GM12878 (cell line): ENCODE measurements at regions not wholly inside any gene's neighbourhood (a gene's known extent, or its start where the extent isn't known, plus 50 kb on each side); places are given as distances from the start of the nearest gene placed in this dataset.

ENCODE experiments used
- ATAC-seq: fragments of 200-7000 bp; cut with Tn5 transposase; 3 replicates; pipeline ENCODE4 v1.9.1; 2020; ENCODE audit warnings: mild to moderate bottlenecking, moderate library complexity
- BruUV-seq: library from RNA; stranded (reverse); fragments of 400-500 nt; replicated peaks from 2 replicates; lab custom pipeline; 2021; lab: Mats Ljungman, UMichigan
- CTCF ChIA-PET: fragments of 300-600 bp; sonication (Branson Sonifier 250); formaldehyde crosslinking; extraction: SDS; loops from one replicate; lab custom pipeline; 2021; ENCODE audit warnings: inconsistent platforms; lab: Yijun Ruan, JAX
- POLR2A ChIA-PET: fragments of 350-600 bp; formaldehyde crosslinking; extraction: SDS; loops from one replicate; lab custom pipeline; 2021; ENCODE audit warnings: inconsistent platforms; lab: Charles Lee
- RAD21 ChIA-PET: fragments of 300-600 bp; sonication (Branson Sonifier 250); formaldehyde crosslinking; loops from one replicate; lab custom pipeline; 2023; ENCODE audit warnings: antibody characterized with exemption; ENCODE audit not compliant: unreplicated experiment; lab: Charles Lee
- SMC1A ChIA-PET: fragments of 300-600 bp; sonication (Branson Sonifier 250); formaldehyde crosslinking; loops from one replicate; lab custom pipeline; 2023; ENCODE audit not compliant: unreplicated experiment, uncharacterized antibody; lab: Charles Lee
- DNase-seq: peaks from one replicate; pipeline ENCODE4 v3.0.0-alpha.2; 2011; ENCODE audit warnings: low read depth, low spot score
- FAIRE-seq: peaks from 3 replicates; lab custom pipeline; 2011; peaks lifted over from hg19 to GRCh38; lab: Jason Lieb, UNC
- H2AFZ ChIP-seq: 2 replicates; pipeline ENCODE4 v1.6.0; 2011; ENCODE audit warnings: low read depth, low read length, control low read depth; ENCODE audit not compliant: control insufficient read depth
- H3K27ac ChIP-seq: 2 replicates; pipeline ENCODE4 v1.5.1; 2011; ENCODE audit warnings: control low read depth; ENCODE audit not compliant: control insufficient read depth, insufficient read depth
- H3K27me3 ChIP-seq, 2 experiments: replicated peaks in 1 of 2; 2 replicates each; pipeline versions ENCODE4 v1.6.0 to v1.6.1; 2011; ENCODE audit warnings: low read length in 1 of 2; ENCODE audit not compliant: control insufficient read depth in 2 of 2, insufficient read depth in 2 of 2
- H3K36me3 ChIP-seq, 2 experiments: 2 replicates each; pipeline ENCODE4 v1.5.1; 2011; ENCODE audit warnings: low read length in 1 of 2; ENCODE audit not compliant: control insufficient read depth in 2 of 2, insufficient read depth in 2 of 2
- H3K4me1 ChIP-seq: 2 replicates; pipeline ENCODE4 v1.6.1; 2011; ENCODE audit warnings: mild to moderate bottlenecking, low read length, moderate library complexity, mixed read lengths; ENCODE audit not compliant: control insufficient read depth, insufficient read depth
- H3K4me2 ChIP-seq: 2 replicates; pipeline ENCODE4 v1.6.0; 2011; ENCODE audit warnings: control low read depth; ENCODE audit not compliant: control insufficient read depth, insufficient read depth
- H3K4me3 ChIP-seq: fragments of 200-600 bp; sonication (generic); 2 replicates; pipeline ENCODE4 v1.5.1; 2016
- H3K79me2 ChIP-seq: 2 replicates; pipeline ENCODE4 v1.6.0; 2011; ENCODE audit warnings: low read length; ENCODE audit not compliant: control insufficient read depth, insufficient read depth
- H3K9ac ChIP-seq: 2 replicates; pipeline ENCODE4 v1.8.0; 2011; ENCODE audit warnings: low read length, control low read depth, mixed read lengths; ENCODE audit not compliant: control insufficient read depth, insufficient read depth
- H3K9me3 ChIP-seq: replicated peaks from 3 replicates; pipeline ENCODE4 v1.5.1; 2011; ENCODE audit warnings: mild to moderate bottlenecking, low read length; ENCODE audit not compliant: control insufficient read depth, insufficient read depth
- H4K20me1 ChIP-seq: 2 replicates; pipeline ENCODE4 v1.6.0; 2011; ENCODE audit not compliant: control insufficient read depth, insufficient read depth
- CHD1 ChIP-seq: IDR thresholded peaks from 2 replicates; pipeline ENCODE4 v1.6.1; 2012; ENCODE audit warnings: low read depth, low read length, improper control_type of control experiment
- EED ChIP-seq: sonication (generic); IDR thresholded peaks from 2 replicates; pipeline ENCODE4 v1.6.1; 2016; ENCODE audit warnings: antibody characterized with exemption, low read depth
- EGR1 ChIP-seq, 2 experiments: IDR thresholded peaks; 1 replicate in 1 of 2; 2 replicates in 1 of 2; pipeline ENCODE4 v1.6.1; 2011 to 2012; ENCODE audit warnings: low read depth in 2 of 2, low read length in 2 of 2, borderline replicate concordance in 1 of 2, mild to moderate bottlenecking in 1 of 2, moderate library complexity in 1 of 2
- HDAC6 ChIP-seq: fragments of 200-600 bp; sonication (generic); IDR thresholded peaks from one replicate; pipeline ENCODE4 v1.8.0; 2017; ENCODE audit warnings: antibody characterized with exemption; ENCODE audit not compliant: unreplicated experiment
- IKZF2 ChIP-seq, 2 experiments: fragments of 450-650 bp; IDR thresholded peaks; 2 replicates each; pipeline ENCODE4 v1.6.1; 2017; ENCODE audit warnings: mild to moderate bottlenecking in 2 of 2, moderate library complexity in 2 of 2
- LARP7 ChIP-seq: fragments of 450-650 bp; IDR thresholded peaks from 2 replicates; pipeline ENCODE4 v1.6.1; 2017; ENCODE audit warnings: mild to moderate bottlenecking
- NBN ChIP-seq: fragments of 450-650 bp; IDR thresholded peaks from 2 replicates; pipeline ENCODE4 v1.6.1; 2016
- NFIC ChIP-seq: IDR thresholded peaks from 2 replicates; pipeline ENCODE4 v1.6.1; 2012; ENCODE audit warnings: low read depth, mild to moderate bottlenecking, inconsistent platforms, low read length, moderate library complexity
- STAT3 ChIP-seq: IDR thresholded peaks from 2 replicates; pipeline ENCODE4 v1.6.1; 2011; ENCODE audit warnings: low read depth, low read length, improper control_type of control experiment
- YY1 ChIP-seq: IDR thresholded peaks from 2 replicates; pipeline ENCODE4 v1.6.1; 2011; ENCODE audit warnings: low read depth, mild to moderate bottlenecking, low read length
- ZNF384 ChIP-seq: IDR thresholded peaks from 2 replicates; pipeline ENCODE4 v1.6.1; 2012; ENCODE audit warnings: low read depth, mild to moderate bottlenecking, low read length, improper control_type of control experiment, borderline replicate concordance
- WGBS: methylation state at CpG from one replicate; pipeline ENCODE4 v1.1.6; 2016; ENCODE audit warnings: low lambda C conversion rate; ENCODE audit not compliant: insufficient replicate concordance, insufficient coverage; ENCODE audit errors: missing lambda C conversion rate; 5-methylcytosine and 5-hydroxymethylcytosine counted together
- in situ Hi-C: fragments of 300-500 bp; cut with MboI; formaldehyde crosslinking; loops from 9 replicates; pipeline ENCODE4 v1.14.3; 2018; ENCODE audit warnings: mixed read lengths
- intact Hi-C: fragments of 100-400 bp; cut with micrococcal nuclease; formaldehyde crosslinking; loops from one replicate; pipeline ENCODE4 v1.14.2; 2022; ENCODE audit not compliant: unreplicated experiment
- TF ChIP-seq, protein P1 (sequence below): IDR thresholded peaks from 2 replicates; pipeline ENCODE4 v1.6.1; 2011; ENCODE audit warnings: mild to moderate bottlenecking, low read depth, low read length, moderate library complexity; ENCODE audit not compliant: insufficient replicate concordance
- TF ChIP-seq, protein P2 (sequence below): fragments of 450-650 bp; conservative IDR thresholded peaks from 2 replicates; pipeline ENCODE4 v1.6.1; 2017; ENCODE audit warnings: mild to moderate bottlenecking, moderate library complexity

DNA sequence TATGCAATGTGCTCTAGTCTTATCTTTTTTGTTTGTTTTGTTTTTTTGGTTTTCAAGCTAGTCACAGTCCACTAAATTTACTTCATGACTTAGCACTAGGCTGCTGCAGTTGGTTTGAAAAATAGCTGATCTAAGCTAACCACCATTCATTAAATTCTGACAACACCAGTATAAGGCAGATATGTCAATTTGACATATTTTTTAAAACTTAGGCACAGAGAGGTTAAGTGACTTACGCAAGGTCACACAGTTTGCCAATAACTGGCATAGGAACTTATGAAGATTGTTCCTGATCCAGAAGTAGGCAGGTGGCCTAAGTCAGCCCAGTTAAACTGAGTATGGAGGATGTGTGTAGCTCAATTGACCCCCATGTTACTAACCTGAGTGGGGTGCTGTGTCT, 377.3 kb upstream of the NFE2L3 start:
- WGBS = 94% methylated on average over 1 of the region's 1 CpG
- no TSS peak for BruUV-seq
- H3K36me3 ChIP-seq = no peaks in the 10 kb centered on the region
- TF ChIP-seq YY1 = no peak
- no peak for TF ChIP-seq ZNF384
- TF ChIP-seq EED = no peak
- TF ChIP-seq, protein P1, sequence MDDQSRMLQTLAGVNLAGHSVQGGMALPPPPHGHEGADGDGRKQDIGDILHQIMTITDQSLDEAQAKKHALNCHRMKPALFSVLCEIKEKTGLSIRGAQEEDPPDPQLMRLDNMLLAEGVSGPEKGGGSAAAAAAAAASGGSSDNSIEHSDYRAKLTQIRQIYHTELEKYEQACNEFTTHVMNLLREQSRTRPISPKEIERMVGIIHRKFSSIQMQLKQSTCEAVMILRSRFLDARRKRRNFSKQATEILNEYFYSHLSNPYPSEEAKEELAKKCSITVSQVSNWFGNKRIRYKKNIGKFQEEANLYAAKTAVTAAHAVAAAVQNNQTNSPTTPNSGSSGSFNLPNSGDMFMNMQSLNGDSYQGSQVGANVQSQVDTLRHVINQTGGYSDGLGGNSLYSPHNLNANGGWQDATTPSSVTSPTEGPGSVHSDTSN = no peak
- TF ChIP-seq HDAC6 = no peak
- no peak for TF ChIP-seq CHD1
- TF ChIP-seq, protein P2, sequence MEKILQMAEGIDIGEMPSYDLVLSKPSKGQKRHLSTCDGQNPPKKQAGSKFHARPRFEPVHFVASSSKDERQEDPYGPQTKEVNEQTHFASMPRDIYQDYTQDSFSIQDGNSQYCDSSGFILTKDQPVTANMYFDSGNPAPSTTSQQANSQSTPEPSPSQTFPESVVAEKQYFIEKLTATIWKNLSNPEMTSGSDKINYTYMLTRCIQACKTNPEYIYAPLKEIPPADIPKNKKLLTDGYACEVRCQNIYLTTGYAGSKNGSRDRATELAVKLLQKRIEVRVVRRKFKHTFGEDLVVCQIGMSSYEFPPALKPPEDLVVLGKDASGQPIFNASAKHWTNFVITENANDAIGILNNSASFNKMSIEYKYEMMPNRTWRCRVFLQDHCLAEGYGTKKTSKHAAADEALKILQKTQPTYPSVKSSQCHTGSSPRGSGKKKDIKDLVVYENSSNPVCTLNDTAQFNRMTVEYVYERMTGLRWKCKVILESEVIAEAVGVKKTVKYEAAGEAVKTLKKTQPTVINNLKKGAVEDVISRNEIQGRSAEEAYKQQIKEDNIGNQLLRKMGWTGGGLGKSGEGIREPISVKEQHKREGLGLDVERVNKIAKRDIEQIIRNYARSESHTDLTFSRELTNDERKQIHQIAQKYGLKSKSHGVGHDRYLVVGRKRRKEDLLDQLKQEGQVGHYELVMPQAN = no peak
- no peak for TF ChIP-seq NFIC
- no peak for TF ChIP-seq LARP7
- no peak for TF ChIP-seq EGR1 (IDR thresholded peaks at IDR 0.05; ENCODE audit: borderline replicate concordance in 1 of 2, low read depth in 2 of 2, low read length in 2 of 2)
- no peak for TF ChIP-seq STAT3
- TF ChIP-seq NBN = no peak
- TF ChIP-seq IKZF2 (IDR thresholded peaks at IDR 0.05) = no peak
- ChIA-PET SMC1A (interaction anchor here (0.6 to 1.4 kb wide), 3 partner anchors 9 to 605 kb away, joined by 3 read pairs; no protein-coding TSS in a partner anchor), CTCF (interaction anchor here (1.4 kb wide), 2 partner anchors 12 to 45 kb away, joined by 3 to 4 read pairs; no protein-coding TSS in a partner anchor), POLR2A (no interaction called here), RAD21 (no interaction called here)
- H3K4me3 ChIP-seq = no peak overlapping the region
- H4K20me1 ChIP-seq = no peaks in the 10 kb centered on the region
- no peak overlapping the region for H3K9ac ChIP-seq
- H2AFZ ChIP-seq = no peak overlapping the region
- H3K4me1 ChIP-seq = no peaks in the 10 kb centered on the region
- intact Hi-C loops (no loop called here), in situ Hi-C loops (no loop called here)
- no peaks in the 10 kb centered on the region for H3K79me2 ChIP-seq
- FAIRE-seq (no peak), ATAC-seq (no peak), DNase-seq (no peak)
- H3K27ac ChIP-seq = no peak overlapping the region
- H3K9me3 ChIP-seq = no peaks in the 10 kb centered on the region
- no peak overlapping the region for H3K4me2 ChIP-seq
- peaks cover 0 to 2% of the 10 kb centered on the region in 2 experiments; a peak in 2 of 4 replicates for H3K27me3 ChIP-seq
